HL-60 (cell line): ENCODE measurements at regions not wholly inside any gene's neighbourhood (a gene's known extent, or its start where the extent isn't known, plus 50 kb on each side); places are given as distances from the start of the nearest gene placed in this dataset.

Experiments used
- DNase-seq, 2 experiments: peaks; one replicate each; pipeline ENCODE4 v3.0.0-alpha.2; 2010 to 2020; ENCODE audit warnings: low read depth in 1 of 2, low spot score in 1 of 2
- H3K27ac ChIP-seq: fragments of 250-450 bp; sonication (Bioruptor Pico); replicated peaks from 2 replicates; pipeline ENCODE4 v1.5.1; 2020; ENCODE audit warnings: mild to moderate bottlenecking, moderate library complexity
- H3K27me3 ChIP-seq: fragments of 250-450 bp; sonication (Bioruptor Pico); 2 replicates; pipeline ENCODE4 v1.5.1; 2021; ENCODE audit warnings: mild to moderate bottlenecking, moderate library complexity; ENCODE audit not compliant: insufficient read depth, poor library complexity, severe bottlenecking
- H3K4me3 ChIP-seq: replicated peaks from 2 replicates; pipeline ENCODE4 v1.5.1; 2011; ENCODE audit warnings: mild to moderate bottlenecking, control low read depth, low read length; ENCODE audit not compliant: insufficient read depth
- GABPA ChIP-seq: IDR thresholded peaks from 2 replicates; pipeline ENCODE4 v1.6.1; 2012; ENCODE audit warnings: low read depth
- POLR2AphosphoS5 ChIP-seq: IDR thresholded peaks from 2 replicates; pipeline ENCODE4 v1.6.1; 2012; ENCODE audit warnings: low read depth
- SPI1 ChIP-seq: IDR thresholded peaks from 2 replicates; pipeline ENCODE4 v1.6.1; 2012; ENCODE audit warnings: low read depth, mild to moderate bottlenecking, borderline replicate concordance
- TF ChIP-seq, protein P1 (sequence below): IDR thresholded peaks from one replicate; pipeline ENCODE4 v1.5.1; 2011; ENCODE audit warnings: low read length, control low read depth, inconsistent platforms; ENCODE audit not compliant: insufficient read depth
- TF ChIP-seq, protein P2 (sequence below): IDR thresholded peaks from 2 replicates; pipeline ENCODE4 v1.6.1; 2012; ENCODE audit warnings: low read depth; ENCODE audit not compliant: insufficient replicate concordance

GRCh38 chr2:74742471-74742870, 88.4 kb downstream of the SEMA4F start:
- TF ChIP-seq GABPA: no peak
- TF ChIP-seq, protein P1, sequence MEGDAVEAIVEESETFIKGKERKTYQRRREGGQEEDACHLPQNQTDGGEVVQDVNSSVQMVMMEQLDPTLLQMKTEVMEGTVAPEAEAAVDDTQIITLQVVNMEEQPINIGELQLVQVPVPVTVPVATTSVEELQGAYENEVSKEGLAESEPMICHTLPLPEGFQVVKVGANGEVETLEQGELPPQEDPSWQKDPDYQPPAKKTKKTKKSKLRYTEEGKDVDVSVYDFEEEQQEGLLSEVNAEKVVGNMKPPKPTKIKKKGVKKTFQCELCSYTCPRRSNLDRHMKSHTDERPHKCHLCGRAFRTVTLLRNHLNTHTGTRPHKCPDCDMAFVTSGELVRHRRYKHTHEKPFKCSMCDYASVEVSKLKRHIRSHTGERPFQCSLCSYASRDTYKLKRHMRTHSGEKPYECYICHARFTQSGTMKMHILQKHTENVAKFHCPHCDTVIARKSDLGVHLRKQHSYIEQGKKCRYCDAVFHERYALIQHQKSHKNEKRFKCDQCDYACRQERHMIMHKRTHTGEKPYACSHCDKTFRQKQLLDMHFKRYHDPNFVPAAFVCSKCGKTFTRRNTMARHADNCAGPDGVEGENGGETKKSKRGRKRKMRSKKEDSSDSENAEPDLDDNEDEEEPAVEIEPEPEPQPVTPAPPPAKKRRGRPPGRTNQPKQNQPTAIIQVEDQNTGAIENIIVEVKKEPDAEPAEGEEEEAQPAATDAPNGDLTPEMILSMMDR: no peak
- Histone ChIP-seq H3K27me3 (no peaks in the 10 kb centered on the region), H3K4me3 (no peak overlapping the region), H3K27ac (no peak overlapping the region)
- no peak for DNase-seq

- Histone ChIP-seq H3K27ac (no peak overlapping the region), H3K4me3 (no peak overlapping the region), H3K27me3 (no peaks in the 10 kb centered on the region)
- TF ChIP-seq SPI1: no peak
- TF ChIP-seq, protein P1: no peak
- no peak for TF ChIP-seq GABPA
- TF ChIP-seq, protein P2, sequence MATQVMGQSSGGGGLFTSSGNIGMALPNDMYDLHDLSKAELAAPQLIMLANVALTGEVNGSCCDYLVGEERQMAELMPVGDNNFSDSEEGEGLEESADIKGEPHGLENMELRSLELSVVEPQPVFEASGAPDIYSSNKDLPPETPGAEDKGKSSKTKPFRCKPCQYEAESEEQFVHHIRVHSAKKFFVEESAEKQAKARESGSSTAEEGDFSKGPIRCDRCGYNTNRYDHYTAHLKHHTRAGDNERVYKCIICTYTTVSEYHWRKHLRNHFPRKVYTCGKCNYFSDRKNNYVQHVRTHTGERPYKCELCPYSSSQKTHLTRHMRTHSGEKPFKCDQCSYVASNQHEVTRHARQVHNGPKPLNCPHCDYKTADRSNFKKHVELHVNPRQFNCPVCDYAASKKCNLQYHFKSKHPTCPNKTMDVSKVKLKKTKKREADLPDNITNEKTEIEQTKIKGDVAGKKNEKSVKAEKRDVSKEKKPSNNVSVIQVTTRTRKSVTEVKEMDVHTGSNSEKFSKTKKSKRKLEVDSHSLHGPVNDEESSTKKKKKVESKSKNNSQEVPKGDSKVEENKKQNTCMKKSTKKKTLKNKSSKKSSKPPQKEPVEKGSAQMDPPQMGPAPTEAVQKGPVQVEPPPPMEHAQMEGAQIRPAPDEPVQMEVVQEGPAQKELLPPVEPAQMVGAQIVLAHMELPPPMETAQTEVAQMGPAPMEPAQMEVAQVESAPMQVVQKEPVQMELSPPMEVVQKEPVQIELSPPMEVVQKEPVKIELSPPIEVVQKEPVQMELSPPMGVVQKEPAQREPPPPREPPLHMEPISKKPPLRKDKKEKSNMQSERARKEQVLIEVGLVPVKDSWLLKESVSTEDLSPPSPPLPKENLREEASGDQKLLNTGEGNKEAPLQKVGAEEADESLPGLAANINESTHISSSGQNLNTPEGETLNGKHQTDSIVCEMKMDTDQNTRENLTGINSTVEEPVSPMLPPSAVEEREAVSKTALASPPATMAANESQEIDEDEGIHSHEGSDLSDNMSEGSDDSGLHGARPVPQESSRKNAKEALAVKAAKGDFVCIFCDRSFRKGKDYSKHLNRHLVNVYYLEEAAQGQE: no peak
- no peak for TF ChIP-seq POLR2AphosphoS5
- no peak for DNase-seq
Observed at GRCh38 chr2:74743039-74743438, 89.0 kb downstream of the SEMA4F start.

- TF ChIP-seq, protein P2: no peak
- no peak for TF ChIP-seq SPI1
- TF ChIP-seq POLR2AphosphoS5: no peak
- TF ChIP-seq, protein P1: no peak
- TF ChIP-seq GABPA: no peak
- DNase-seq: no peak
- Histone ChIP-seq H3K4me3 (no peak overlapping the region), H3K27me3 (no peaks in the 10 kb centered on the region), H3K27ac (no peak overlapping the region)
Observed at GRCh38 chr2:74743778-74744177, 89.7 kb downstream of the SEMA4F start.

DNA sequence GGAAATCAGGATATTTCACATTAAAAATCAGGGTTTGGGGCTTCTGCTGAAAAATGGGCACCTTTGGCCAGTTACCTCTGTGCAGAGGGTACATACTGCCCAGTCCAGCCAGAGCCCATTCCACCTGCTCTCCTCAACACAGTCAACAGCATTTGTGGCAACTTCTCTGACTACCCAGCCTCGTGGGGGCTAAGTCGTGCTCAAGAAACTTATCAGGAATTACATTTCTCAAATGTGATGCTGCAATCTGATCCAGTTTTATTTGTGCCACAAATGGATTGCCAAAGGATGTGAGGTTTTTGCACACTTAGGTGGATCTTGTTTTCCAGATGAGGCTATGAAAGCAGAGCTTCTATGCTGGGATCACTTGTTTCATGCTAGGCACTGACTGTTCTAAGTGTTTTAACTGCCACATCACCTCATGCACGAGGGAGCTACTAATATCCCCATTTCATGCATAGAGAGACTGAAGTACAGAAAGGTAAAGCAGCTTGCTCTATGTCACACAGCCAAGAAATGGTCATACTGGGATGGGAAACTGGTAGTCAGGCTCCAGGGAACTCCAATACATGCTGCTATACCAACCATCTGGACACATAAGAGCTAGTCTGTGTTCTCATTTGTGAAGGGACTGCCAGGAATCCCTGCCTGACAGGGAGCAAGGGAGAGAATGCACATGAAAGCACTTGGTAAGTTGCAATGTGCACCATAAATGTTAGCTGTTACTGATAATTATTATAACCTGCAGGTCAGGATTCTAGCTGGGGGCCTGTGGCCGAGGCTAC, 89.0 kb upstream of the HK2 start:
- Histone ChIP-seq H3K4me3 (no peak overlapping the region), H3K27ac (no peak overlapping the region), H3K27me3 (no peaks in the 10 kb centered on the region)
- no peak for DNase-seq
- TF ChIP-seq SPI1 (no peak), GABPA (no peak), POLR2AphosphoS5 (no peak)
- TF ChIP-seq, protein P2: no peak
- TF ChIP-seq, protein P1: no peak
